Stimulated activated CD8-positive, alpha-beta memory T cell treated with anti-CD3 and anti-CD28 coated beads, Interleukin-12 subunit alpha, Interleukin-12 subunit beta, amount 100 ng/mL, for 24 hours (primary cell): ENCODE measurements at regions not wholly inside any gene's neighbourhood (a gene's known extent, or its start where the extent isn't known, plus 50 kb on each side); places are given as distances from the start of the nearest gene placed in this dataset.

Experiments used
- DNase-seq: peaks from one replicate; pipeline ENCODE4 v3.0.0-alpha.2; 2020; ENCODE audit errors: extremely low read depth

GRCh38 chr3:19093084-19093483 lies 55.2 kb upstream of the KCNH8 start:
- DNase-seq = no peak

GRCh38 chr3:19077388-19077787 lies 70.9 kb upstream of the KCNH8 start:
- no peak for DNase-seq

GRCh38 chr3:19075037-19075436 lies 73.3 kb upstream of the KCNH8 start:
- DNase-seq = no peak

- DNase-seq = no peak
Observed at GRCh38 chr3:19074257-19074900, 73.9 kb upstream of the KCNH8 start.

GRCh38 chr3:19073341-19074105 lies 74.8 kb upstream of the KCNH8 start:
- no peak for DNase-seq

GRCh38 chr3:19070325-19070724 lies 78.0 kb upstream of the KCNH8 start:
- DNase-seq = no peak

GRCh38 chr3:19065027-19065426 lies 83.3 kb upstream of the KCNH8 start:
- no peak for DNase-seq

DNA sequence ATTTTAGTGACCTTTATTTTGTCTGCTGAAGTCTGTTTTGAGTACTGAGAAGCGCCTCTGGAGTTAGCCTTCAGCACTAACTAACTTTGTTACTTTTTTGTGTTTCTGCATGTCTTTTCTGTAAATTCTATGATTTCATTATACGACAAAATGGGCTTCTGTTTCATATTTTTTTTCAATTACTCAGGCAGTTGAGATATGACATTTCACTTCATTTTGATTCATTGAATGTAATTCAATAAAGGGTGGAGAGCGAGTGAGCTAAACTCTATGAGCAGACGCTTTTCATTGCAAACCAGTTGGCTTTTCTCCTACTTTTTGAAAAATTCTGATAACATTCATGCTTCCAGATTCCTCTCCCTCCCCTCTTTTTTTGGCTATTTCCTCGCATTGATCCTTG lies 84.4 kb upstream of the KCNH8 start:
- no peak for DNase-seq

GRCh38 chr3:19060404-19060803 lies 87.9 kb upstream of the KCNH8 start:
- no peak for DNase-seq

- DNase-seq = no peak
Observed at GRCh38 chr3:19052874-19053273, 95.4 kb upstream of the KCNH8 start.

DNA sequence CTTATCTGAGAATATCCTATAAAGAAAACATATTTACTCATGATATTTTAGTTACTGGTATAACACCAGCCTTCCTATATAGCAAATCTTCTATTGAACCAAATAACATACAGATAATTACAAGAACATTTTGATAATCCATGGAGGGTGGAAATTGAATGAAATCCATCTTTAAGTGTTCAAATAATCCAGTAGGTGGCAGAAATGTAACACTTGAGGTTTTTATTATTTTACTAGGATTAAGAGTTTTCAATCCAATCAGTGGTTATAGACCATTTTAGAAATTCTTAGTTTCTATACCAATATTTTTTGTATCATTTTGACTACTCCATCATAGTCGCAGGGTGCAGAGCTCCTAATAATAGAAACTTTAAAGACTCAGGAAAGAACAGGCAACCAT lies 101.9 kb upstream of the KCNH8 start:
- no peak for DNase-seq

DNA sequence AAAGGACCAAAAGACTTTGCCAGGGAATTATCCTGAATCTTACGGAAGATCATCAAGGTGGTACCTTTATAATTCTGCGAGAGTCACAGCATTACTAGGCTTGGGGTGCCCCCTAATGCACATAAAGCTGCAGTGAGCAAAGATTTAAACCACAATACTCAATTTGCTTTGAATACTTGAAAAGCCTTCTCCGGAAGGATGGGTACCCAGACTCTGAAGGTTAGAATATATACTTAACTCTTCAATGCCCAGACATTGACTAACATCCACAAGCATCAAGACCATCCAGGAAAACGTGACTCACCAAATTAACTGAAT lies 117.8 kb upstream of the KCNH8 start:
- DNase-seq = no peak

GRCh38 chr3:19029837-19030521 lies 118.3 kb upstream of the KCNH8 start:
- no peak for DNase-seq

DNA sequence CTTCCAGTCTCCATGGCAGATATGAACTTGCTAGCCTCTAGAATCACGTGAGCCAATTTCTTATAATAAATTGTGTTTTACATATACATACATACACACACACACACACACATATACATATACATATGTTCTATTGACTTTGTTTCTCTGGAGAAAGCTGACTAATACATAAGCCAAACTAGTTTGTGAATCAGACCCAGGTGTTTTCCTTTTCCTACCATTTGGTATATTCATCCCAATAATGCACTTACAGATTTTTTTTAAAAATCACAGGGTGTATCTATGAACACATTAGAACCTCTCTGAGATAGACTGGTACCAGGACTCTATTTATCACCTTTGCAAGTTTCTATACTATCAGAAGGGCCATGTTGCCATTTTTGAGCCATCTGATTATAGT lies 122.9 kb upstream of the KCNH8 start:
- no peak for DNase-seq

- DNase-seq = no peak
Observed at GRCh38 chr3:19022546-19022945, 125.8 kb upstream of the KCNH8 start.

- no peak for DNase-seq
Observed at GRCh38 chr3:19016851-19017250, 131.5 kb upstream of the KCNH8 start.

GRCh38 chr3:19013879-19014278 lies 134.4 kb upstream of the KCNH8 start:
- DNase-seq = no peak

DNA sequence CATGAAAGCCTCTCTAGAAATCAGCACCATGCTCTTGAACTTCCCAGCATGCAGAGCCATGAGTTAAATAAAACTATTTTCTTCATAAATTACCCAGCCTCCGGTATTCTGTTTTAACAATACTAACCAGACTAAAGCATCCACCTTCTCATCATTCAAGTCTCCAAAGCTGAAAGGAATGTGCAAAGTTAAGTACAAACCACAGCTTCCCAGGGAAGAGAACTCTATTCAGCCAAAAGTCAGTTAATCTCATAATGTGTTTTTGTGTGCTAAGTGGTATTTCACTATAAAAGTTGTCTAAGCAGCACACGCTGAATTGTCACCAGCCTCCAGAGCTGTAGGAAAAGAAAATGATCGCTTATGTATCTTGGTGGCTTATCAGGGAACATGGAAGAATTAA lies 135.5 kb upstream of the KCNH8 start:
- no peak for DNase-seq

- DNase-seq = no peak
Observed at GRCh38 chr3:19002606-19003005, 145.7 kb upstream of the KCNH8 start.

- DNase-seq = no peak
Observed at GRCh38 chr3:18998069-18998468, 150.2 kb upstream of the KCNH8 start.

DNA sequence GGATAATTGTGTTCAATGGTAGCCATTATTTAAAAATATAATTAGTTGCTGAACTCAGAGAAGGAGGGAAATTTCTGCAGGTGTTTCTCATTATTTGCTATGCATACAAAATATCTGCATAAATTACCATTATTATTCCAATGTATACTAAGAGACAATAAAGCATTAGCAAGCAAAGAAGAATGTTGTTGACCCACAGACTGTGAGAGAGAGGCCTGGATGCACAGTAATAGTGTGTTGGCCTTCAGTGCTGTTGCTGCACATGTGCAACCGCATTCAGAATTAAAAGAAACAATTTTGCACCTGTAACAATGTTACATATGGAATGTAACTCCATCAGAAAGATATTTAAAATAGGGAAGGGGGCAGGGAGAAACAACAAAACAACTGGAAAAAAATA lies 155.6 kb upstream of the KCNH8 start:
- DNase-seq = no peak

DNA sequence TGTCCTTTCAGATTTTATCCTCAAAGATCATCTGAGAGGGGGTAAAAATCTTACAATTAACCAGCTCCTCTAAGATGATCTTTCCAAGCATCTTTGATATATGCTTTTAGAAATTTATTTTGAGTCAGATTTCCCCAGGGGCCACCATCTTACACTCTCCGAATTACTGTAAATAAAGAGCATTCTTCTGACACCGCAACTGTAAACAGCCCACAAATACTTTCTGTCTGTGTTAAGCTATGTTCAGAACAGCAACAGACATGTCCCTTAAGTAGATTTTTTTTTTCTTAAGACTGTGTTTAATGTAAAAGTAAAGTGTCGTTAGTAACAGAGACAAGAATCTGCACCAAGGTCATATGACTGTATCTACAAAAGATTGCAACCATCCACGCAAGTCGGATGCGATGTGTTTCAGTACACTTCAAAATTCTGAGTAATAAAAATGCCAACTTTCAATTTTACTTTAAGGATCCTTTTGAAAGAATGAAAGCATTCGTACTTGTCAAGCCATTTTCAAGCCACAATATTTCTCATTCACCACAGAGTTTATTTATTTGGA lies 159.0 kb upstream of the KCNH8 start:
- no peak for DNase-seq
